ENCODE measurements at regions not wholly inside any gene's neighbourhood (a gene's known extent, or its start where the extent isn't known, plus 50 kb on each side); places are given as distances from the start of the nearest gene placed in this dataset.

GRCh38 chr2:79259959-79260358 lies 100.4 kb upstream of the REG3A start:
- no peak for TF ChIP-seq POLR2AphosphoS5 (IDR thresholded peaks at IDR 0.05)
- no peak for TF ChIP-seq CTCF (IDR thresholded peaks at IDR 0.05)
- no peak for TF ChIP-seq POLR2A (IDR thresholded peaks at IDR 0.05)
- no peak for TF ChIP-seq EP300 (IDR thresholded peaks at IDR 0.05)

All from suprapubic skin (tissue), 4 donors.